ENCODE measurements at regions not wholly inside any gene's neighbourhood (a gene's known extent, or its start where the extent isn't known, plus 50 kb on each side); places are given as distances from the start of the nearest gene placed in this dataset.

- Histone ChIP-seq H3K9me3 (no peaks in the 10 kb centered on the region), H3K27me3 (no peaks in the 10 kb centered on the region), H3K27ac (no peak overlapping the region), H3K36me3 (no peaks in the 10 kb centered on the region), H3K4me1 (no peaks in the 10 kb centered on the region), H3K4me3 (no peak overlapping the region)
- TF ChIP-seq, protein P1, sequence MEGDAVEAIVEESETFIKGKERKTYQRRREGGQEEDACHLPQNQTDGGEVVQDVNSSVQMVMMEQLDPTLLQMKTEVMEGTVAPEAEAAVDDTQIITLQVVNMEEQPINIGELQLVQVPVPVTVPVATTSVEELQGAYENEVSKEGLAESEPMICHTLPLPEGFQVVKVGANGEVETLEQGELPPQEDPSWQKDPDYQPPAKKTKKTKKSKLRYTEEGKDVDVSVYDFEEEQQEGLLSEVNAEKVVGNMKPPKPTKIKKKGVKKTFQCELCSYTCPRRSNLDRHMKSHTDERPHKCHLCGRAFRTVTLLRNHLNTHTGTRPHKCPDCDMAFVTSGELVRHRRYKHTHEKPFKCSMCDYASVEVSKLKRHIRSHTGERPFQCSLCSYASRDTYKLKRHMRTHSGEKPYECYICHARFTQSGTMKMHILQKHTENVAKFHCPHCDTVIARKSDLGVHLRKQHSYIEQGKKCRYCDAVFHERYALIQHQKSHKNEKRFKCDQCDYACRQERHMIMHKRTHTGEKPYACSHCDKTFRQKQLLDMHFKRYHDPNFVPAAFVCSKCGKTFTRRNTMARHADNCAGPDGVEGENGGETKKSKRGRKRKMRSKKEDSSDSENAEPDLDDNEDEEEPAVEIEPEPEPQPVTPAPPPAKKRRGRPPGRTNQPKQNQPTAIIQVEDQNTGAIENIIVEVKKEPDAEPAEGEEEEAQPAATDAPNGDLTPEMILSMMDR (IDR thresholded peaks at IDR 0.05) = no peak
- no peak for DNase-seq (ENCODE audit: low spot score in 2 of 2)
- intact Hi-C loops (cut with DNase I) = no loop called here
Observed at GRCh38 chr20:54318892-54319291, 111.0 kb downstream of the PFDN4 start.

GRCh38 chr20:54320148-54320607 lies 112.3 kb downstream of the PFDN4 start:
- H3K27me3 ChIP-seq = no peaks in the 10 kb centered on the region
- no peaks in the 10 kb centered on the region for H3K36me3 ChIP-seq
- DNase-seq (ENCODE audit: low spot score in 2 of 2) = no peak
- H3K27ac ChIP-seq = no peak overlapping the region
- intact Hi-C loops (cut with DNase I) = no loop called here
- no peaks in the 10 kb centered on the region for H3K9me3 ChIP-seq
- H3K4me1 ChIP-seq = no peaks in the 10 kb centered on the region
- TF ChIP-seq, protein P1 (IDR thresholded peaks at IDR 0.05) = no peak
- H3K4me3 ChIP-seq = no peak overlapping the region

DNA sequence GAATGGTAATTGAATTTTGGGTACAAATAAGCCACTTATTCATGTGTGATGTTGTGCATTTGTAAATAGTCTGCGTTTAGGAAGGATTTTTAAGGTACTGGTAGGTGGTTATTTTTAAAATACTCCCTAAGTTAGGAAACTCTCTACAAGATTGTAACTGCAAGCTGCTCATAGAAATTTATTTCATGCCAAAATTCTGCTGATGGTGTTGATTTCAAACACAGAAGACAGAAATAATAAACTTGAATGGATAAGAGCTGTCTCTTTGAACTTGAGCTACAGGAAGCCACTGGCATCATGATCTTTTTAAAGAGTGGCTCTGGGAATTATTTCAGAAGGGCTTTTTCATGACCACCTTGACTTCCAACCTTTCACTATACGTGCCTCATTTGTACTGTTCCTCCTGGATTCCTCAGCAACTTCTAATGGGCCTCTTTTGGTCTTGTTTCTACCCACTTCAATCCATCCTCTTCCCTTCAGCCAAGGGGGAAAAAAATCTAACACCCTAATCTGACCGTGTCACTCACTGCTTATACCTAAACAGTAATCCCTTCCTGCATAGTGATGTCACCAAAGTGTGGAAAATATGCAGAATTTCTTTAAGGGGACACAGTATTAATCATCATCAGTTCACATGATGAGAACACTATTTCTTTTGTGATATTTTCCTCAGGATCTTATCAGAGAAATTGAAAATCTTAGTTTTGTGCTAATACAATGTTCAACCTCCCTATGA lies 113.6 kb downstream of the PFDN4 start:
- H3K36me3 ChIP-seq = no peaks in the 10 kb centered on the region
- no peaks in the 10 kb centered on the region for H3K4me1 ChIP-seq
- DNase-seq (ENCODE audit: low spot score in 2 of 2) = no peak
- H3K27me3 ChIP-seq = no peaks in the 10 kb centered on the region
- no peak overlapping the region for H3K4me3 ChIP-seq
- TF ChIP-seq, protein P1 (IDR thresholded peaks at IDR 0.05) = no peak
- intact Hi-C loops (cut with DNase I) = no loop called here
- H3K27ac ChIP-seq = peak overlapping the region in 1 of 2 donors; percentile 62
- H3K9me3 ChIP-seq = no peaks in the 10 kb centered on the region

GRCh38 chr20:54323227-54323734 lies 115.4 kb downstream of the PFDN4 start:
- Histone ChIP-seq H3K27ac (no peak overlapping the region), H3K9me3 (no peaks in the 10 kb centered on the region), H3K4me3 (no peak overlapping the region), H3K4me1 (no peaks in the 10 kb centered on the region), H3K36me3 (no peaks in the 10 kb centered on the region), H3K27me3 (no peaks in the 10 kb centered on the region)
- intact Hi-C loops (cut with DNase I) = no loop called here
- TF ChIP-seq, protein P1 (IDR thresholded peaks at IDR 0.05) = no peak
- no peak for DNase-seq (ENCODE audit: low spot score in 2 of 2)

GRCh38 chr20:54324041-54324440 lies 116.2 kb downstream of the PFDN4 start:
- intact Hi-C loops (cut with DNase I) = no loop called here
- Histone ChIP-seq H3K4me3 (no peak overlapping the region), H3K4me1 (no peaks in the 10 kb centered on the region), H3K9me3 (no peaks in the 10 kb centered on the region), H3K27me3 (no peaks in the 10 kb centered on the region), H3K27ac (no peak overlapping the region), H3K36me3 (no peaks in the 10 kb centered on the region)
- TF ChIP-seq, protein P1 (IDR thresholded peaks at IDR 0.05) = no peak
- DNase-seq (ENCODE audit: low spot score in 2 of 2) = no peak
